H9 (cell line): ENCODE measurements at regions not wholly inside any gene's neighbourhood (a gene's known extent, or its start where the extent isn't known, plus 50 kb on each side); places are given as distances from the start of the nearest gene placed in this dataset.

Experiments
- DNase-seq: peaks from one replicate; pipeline ENCODE4 v3.0.0-alpha.2; 2017
- H2AFZ ChIP-seq: one replicate; pipeline ENCODE4 v1.6.1; 2013; ENCODE audit warnings: mild to moderate bottlenecking, low read length, control low read depth, moderate library complexity
- H2AK5ac ChIP-seq: 2 replicates; pipeline ENCODE4 v1.6.1; 2013; ENCODE audit warnings: low read length, control low read depth, mixed read lengths; ENCODE audit not compliant: insufficient read length
- H2BK120ac ChIP-seq: one replicate; pipeline ENCODE4 v1.6.1; 2013; ENCODE audit warnings: low read depth, mild to moderate bottlenecking, low read length, control low read depth, inconsistent platforms; ENCODE audit not compliant: poor library complexity, severe bottlenecking
- H2BK12ac ChIP-seq: 2 replicates; pipeline ENCODE4 v1.6.1; 2013; ENCODE audit warnings: low read length, control low read depth, mixed read lengths, low read depth; ENCODE audit not compliant: insufficient read length
- H2BK15ac ChIP-seq: 2 replicates; pipeline ENCODE4 v1.6.1; 2013; ENCODE audit warnings: low read depth, low read length, control low read depth
- H2BK20ac ChIP-seq: one replicate; pipeline ENCODE4 v1.6.1; 2013; ENCODE audit warnings: low read depth, mild to moderate bottlenecking, low read length, control low read depth, inconsistent platforms; ENCODE audit not compliant: poor library complexity, severe bottlenecking
- H2BK5ac ChIP-seq: 2 replicates; pipeline ENCODE4 v1.6.1; 2013; ENCODE audit warnings: low read length, control low read depth, mixed read lengths; ENCODE audit not compliant: insufficient read length
- H3K14ac ChIP-seq: 2 replicates; pipeline ENCODE4 v1.6.1; 2013; ENCODE audit warnings: low read length, control low read depth; ENCODE audit not compliant: insufficient read depth
- H3K18ac ChIP-seq: 2 replicates; pipeline ENCODE4 v1.6.1; 2013; ENCODE audit warnings: low read depth, mild to moderate bottlenecking, mixed read lengths, low read length, control low read depth; ENCODE audit not compliant: insufficient read length
- H3K23ac ChIP-seq: 2 replicates; pipeline ENCODE4 v1.6.1; 2013; ENCODE audit warnings: low read length, control low read depth, mixed read lengths, low read depth; ENCODE audit not compliant: insufficient read length
- H3K23me2 ChIP-seq: 2 replicates; pipeline ENCODE4 v1.6.1; 2013; ENCODE audit warnings: low read depth, mild to moderate bottlenecking, mixed read lengths, low read length, control low read depth; ENCODE audit not compliant: insufficient read length, poor library complexity, severe bottlenecking
- H3K27ac ChIP-seq: 2 replicates; pipeline ENCODE4 v1.5.1; 2013; ENCODE audit warnings: low read length, control low read depth, mixed read lengths, low read depth; ENCODE audit not compliant: insufficient read length
- H3K27me3 ChIP-seq: 2 replicates; pipeline ENCODE4 v1.6.1; 2013; ENCODE audit warnings: low read length, control low read depth, inconsistent platforms; ENCODE audit not compliant: insufficient read depth
- H3K4ac ChIP-seq: 2 replicates; pipeline ENCODE4 v1.6.1; 2013; ENCODE audit warnings: low read depth, mild to moderate bottlenecking, control low read depth, inconsistent platforms, low read length, moderate library complexity
- H3K4me1 ChIP-seq: 2 replicates; pipeline ENCODE4 v1.6.1; 2013; ENCODE audit warnings: low read length, control low read depth, inconsistent platforms; ENCODE audit not compliant: insufficient read depth
- H3K4me2 ChIP-seq: 2 replicates; pipeline ENCODE4 v1.6.1; 2013; ENCODE audit warnings: low read length, control low read depth, mixed read lengths; ENCODE audit not compliant: insufficient read length, insufficient read depth
- H3K56ac ChIP-seq: 2 replicates; pipeline ENCODE4 v1.6.1; 2013; ENCODE audit warnings: low read depth, mild to moderate bottlenecking, mixed read lengths, low read length, control low read depth; ENCODE audit not compliant: insufficient read length
- H3K79me1 ChIP-seq: 2 replicates; pipeline ENCODE4 v1.6.1; 2013; ENCODE audit warnings: low read depth, mild to moderate bottlenecking, moderate library complexity, low read length, control low read depth, inconsistent platforms; ENCODE audit not compliant: insufficient read depth, poor library complexity, severe bottlenecking
- H3K79me2 ChIP-seq: 2 replicates; pipeline ENCODE4 v1.6.1; 2013; ENCODE audit warnings: low read length, control low read depth, inconsistent platforms; ENCODE audit not compliant: insufficient read depth
- H3K9ac ChIP-seq: 2 replicates; pipeline ENCODE4 v1.6.1; 2013; ENCODE audit warnings: low read length, control low read depth, mixed read lengths; ENCODE audit not compliant: insufficient read length; ENCODE audit errors: extremely low read depth
- H3K9me3 ChIP-seq: one replicate; pipeline ENCODE4 v1.6.1; 2013; ENCODE audit warnings: low read depth, low read length, inconsistent platforms; ENCODE audit not compliant: control insufficient read depth
- H3T11ph ChIP-seq: one replicate; pipeline ENCODE4 v1.6.1; 2013; ENCODE audit warnings: mild to moderate bottlenecking, low read length, control low read depth, inconsistent platforms
- H4K20me1 ChIP-seq: one replicate; pipeline ENCODE4 v1.6.1; 2013; ENCODE audit not compliant: control insufficient read depth, insufficient read length, insufficient read depth
- H4K5ac ChIP-seq: 2 replicates; pipeline ENCODE4 v1.6.1; 2013; ENCODE audit warnings: low read depth, mild to moderate bottlenecking, mixed read lengths, low read length, control low read depth; ENCODE audit not compliant: insufficient read length
- H4K8ac ChIP-seq: replicated peaks from 2 replicates; pipeline ENCODE4 v1.6.1; 2013; ENCODE audit warnings: low read length, control low read depth, mixed read lengths, low read depth; ENCODE audit not compliant: insufficient read length
- H4K91ac ChIP-seq: 2 replicates; pipeline ENCODE4 v1.6.1; 2013; ENCODE audit warnings: low read depth, mild to moderate bottlenecking, moderate library complexity, mixed read lengths, low read length, control low read depth; ENCODE audit not compliant: insufficient read length
- H3K27ac Mint-ChIP-seq, 3 experiments: 2 replicates in 2 of 3; 3 replicates in 1 of 3; pipeline ENCODE4 v1.8.0; 2020 to 2021; ENCODE audit warnings: mixed read lengths in 3 of 3, mild to moderate bottlenecking in 1 of 3, moderate library complexity in 1 of 3
- H3K27me3 Mint-ChIP-seq: 2 replicates; pipeline ENCODE4 v1.8.0; 2021; ENCODE audit warnings: low read depth, mild to moderate bottlenecking, moderate library complexity, mixed read lengths
- H3K36me3 Mint-ChIP-seq, 3 experiments: 2 replicates in 2 of 3; 3 replicates in 1 of 3; pipeline ENCODE4 v1.8.0; 2020 to 2021; ENCODE audit warnings: low read depth in 3 of 3, mixed read lengths in 3 of 3; ENCODE audit not compliant: insufficient read depth in 1 of 3
- H3K4me1 Mint-ChIP-seq, 2 experiments: 2 replicates each; pipeline ENCODE4 v1.8.0; 2020; ENCODE audit warnings: mixed read lengths in 2 of 2
- H3K4me3 Mint-ChIP-seq, 2 experiments: 2 replicates in 1 of 2; 3 replicates in 1 of 2; pipeline ENCODE4 v1.8.0; 2020 to 2021; ENCODE audit warnings: mild to moderate bottlenecking in 2 of 2, mixed read lengths in 2 of 2, moderate library complexity in 1 of 2
- H3K9me3 Mint-ChIP-seq, 2 experiments: 2 replicates in 1 of 2; 3 replicates in 1 of 2; pipeline ENCODE4 v1.8.0; 2020; ENCODE audit warnings: mild to moderate bottlenecking in 2 of 2, mixed read lengths in 2 of 2, moderate library complexity in 1 of 2
- CTCF ChIP-seq: fragments of 200-600 bp; sonication (generic); conservative IDR thresholded peaks from 3 replicates; pipeline ENCODE4 v1.8.0; 2021; ENCODE audit warnings: antibody characterized with exemption, mild to moderate bottlenecking
- WGBS: extraction: QIAGEN DNeasy Blood & Tissue Kit; methylation state at CpG from one replicate; pipeline ENCODE4 v1.1.7; 2013; ENCODE audit warnings: missing lambda C conversion rate, low lambda C conversion rate, mixed read lengths; ENCODE audit not compliant: insufficient read length; ENCODE audit errors: extremely low coverage; 5-methylcytosine and 5-hydroxymethylcytosine counted together

- Histone ChIP-seq H3K79me1 (no peaks in the 10 kb centered on the region), H3K23ac (no peak overlapping the region), H4K8ac (no peak overlapping the region), H4K20me1 (no peaks in the 10 kb centered on the region), H3K18ac (no peak overlapping the region), H2BK120ac (no peak overlapping the region), H2BK5ac (no peak overlapping the region), H4K91ac (no peak overlapping the region), H3T11ph (no peak overlapping the region), H2BK15ac (no peak overlapping the region), H3K27me3 (no peaks in the 10 kb centered on the region), H2BK12ac (no peak overlapping the region), H4K5ac (no peak overlapping the region), H2AFZ (no peak overlapping the region), H3K27ac (no peak overlapping the region), H3K23me2 (no peaks in the 10 kb centered on the region), H3K56ac (no peak overlapping the region), H2AK5ac (no peak overlapping the region), H3K4me1 (no peaks in the 10 kb centered on the region), H2BK20ac (no peak overlapping the region), H3K4ac (no peak overlapping the region), H3K9me3 (no peaks in the 10 kb centered on the region), H3K14ac (no peak overlapping the region), H3K4me2 (no peak overlapping the region), H3K9ac (no peak overlapping the region), H3K79me2 (no peaks in the 10 kb centered on the region)
- peaks cover 0 to 20% (median 6%) of the 10 kb centered on the region in 3 experiments; a peak in 3 of 7 replicates for H3K36me3 Mint-ChIP-seq
- peaks cover 4 to 7% of the 10 kb centered on the region in 2 experiments for H3K4me1 Mint-ChIP-seq
- H3K9me3 Mint-ChIP-seq: peaks cover 9 to 11% of the 10 kb centered on the region in 2 experiments; a peak in 4 of 5 replicates
- peak overlapping the region in 2 of 3 experiments; percentile 12 to 83; a peak in 2 of 7 replicates for H3K27ac Mint-ChIP-seq
- no peak overlapping the region for H3K4me3 Mint-ChIP-seq
- no peaks in the 10 kb centered on the region for H3K27me3 Mint-ChIP-seq
- no CpG with 5 or more reads among the region's 6 CpGs for WGBS
- peak; percentile 38 for DNase-seq
- TF ChIP-seq CTCF: peak; percentile 65; the same call in 2 of the 3 replicates
Measured at GRCh38 chr6:139996253-139996834, 621.9 kb upstream of the CITED2 start.
